ENCODE measurements at regions not wholly inside any gene's neighbourhood (a gene's known extent, or its start where the extent isn't known, plus 50 kb on each side); places are given as distances from the start of the nearest gene placed in this dataset.

DNA sequence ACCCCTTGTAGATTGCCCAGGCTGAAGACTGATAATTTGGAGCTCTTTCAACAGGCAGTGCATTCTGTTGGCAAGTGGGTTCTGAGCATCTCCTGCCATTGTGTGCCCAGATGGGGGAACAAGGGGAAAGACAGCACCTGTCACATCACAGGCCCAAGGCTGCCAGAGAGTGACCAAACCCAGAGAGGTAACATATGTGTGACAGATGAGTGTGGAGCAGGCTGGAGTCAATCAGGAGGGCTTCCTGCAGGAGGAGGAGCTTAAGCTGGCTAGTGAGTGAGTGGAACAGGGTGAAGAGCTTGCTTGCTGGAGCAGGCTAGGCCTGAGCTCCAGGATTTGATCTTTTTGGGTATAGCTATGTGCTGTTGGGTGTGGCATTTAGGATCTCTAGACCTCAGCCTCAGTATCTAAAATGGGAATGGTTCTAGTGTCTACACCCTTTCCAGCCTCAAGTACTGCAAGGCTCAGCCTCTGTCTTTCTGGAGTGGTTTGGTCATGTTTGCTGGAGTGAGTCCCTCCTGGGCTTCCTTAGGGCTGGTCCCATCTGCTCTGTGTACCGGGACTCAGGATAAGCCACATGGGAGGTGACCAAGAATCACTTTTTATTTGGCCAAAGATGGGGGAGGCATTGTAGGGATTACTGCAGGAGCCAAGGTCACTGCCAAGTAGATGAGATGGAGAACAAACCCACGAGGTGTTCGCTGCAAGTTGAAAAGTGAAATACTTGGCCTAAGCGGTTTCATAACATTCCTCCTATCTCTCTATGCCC, 152.4 kb upstream of the TSHZ3 start:
- no peak for TF ChIP-seq EGR1 (IDR thresholded peaks at IDR 0.05)
- no peak for TF ChIP-seq RAD21 (IDR thresholded peaks at IDR 0.05; ENCODE audit: low read depth)
- no peak for TF ChIP-seq TEAD4 (IDR thresholded peaks at IDR 0.05)
- TF ChIP-seq, protein P1, sequence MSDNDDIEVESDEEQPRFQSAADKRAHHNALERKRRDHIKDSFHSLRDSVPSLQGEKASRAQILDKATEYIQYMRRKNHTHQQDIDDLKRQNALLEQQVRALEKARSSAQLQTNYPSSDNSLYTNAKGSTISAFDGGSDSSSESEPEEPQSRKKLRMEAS (IDR thresholded peaks at IDR 0.05): no peak
- TF ChIP-seq EP300 (IDR thresholded peaks at IDR 0.05; ENCODE audit: borderline replicate concordance): no peak
- TF ChIP-seq CREB1 (IDR thresholded peaks at IDR 0.05; ENCODE audit: low read depth): no peak
- no peak for TF ChIP-seq FOXM1 (IDR thresholded peaks at IDR 0.05; ENCODE audit: borderline replicate concordance, low read depth)

All from Ishikawa (cell line).